GM12878 (cell line): ENCODE measurements at regions not wholly inside any gene's neighbourhood (a gene's known extent, or its start where the extent isn't known, plus 50 kb on each side); places are given as distances from the start of the nearest gene placed in this dataset.

ENCODE experiments used
- BHLHE40 ChIP-seq, 2 experiments: fragments of 450-650 bp in 1 of 2; IDR thresholded peaks; 2 replicates each; pipeline ENCODE4 v1.6.1; 2011 to 2017; ENCODE audit warnings: low read depth in 2 of 2, borderline replicate concordance in 1 of 2, improper control_type of control experiment in 1 of 2, low read length in 1 of 2, mild to moderate bottlenecking in 1 of 2
- EP300 ChIP-seq, 2 experiments: fragments of 150-350 bp in 1 of 2; IDR thresholded peaks; 2 replicates each; pipeline ENCODE4 v1.6.1; 2011 to 2012; ENCODE audit warnings: low read depth in 2 of 2, low read length in 2 of 2, borderline replicate concordance in 1 of 2, improper control_type of control experiment in 1 of 2, inconsistent platforms in 1 of 2; ENCODE audit not compliant: control insufficient read depth in 1 of 2
- FOXM1 ChIP-seq: IDR thresholded peaks from 2 replicates; pipeline ENCODE4 v1.6.1; 2012; ENCODE audit warnings: low read depth, mild to moderate bottlenecking, inconsistent platforms, low read length, moderate library complexity
- JUNB ChIP-seq: IDR thresholded peaks from 2 replicates; pipeline ENCODE4 v1.6.1; 2016; ENCODE audit warnings: antibody characterized with exemption, mild to moderate bottlenecking
- KDM1A ChIP-seq: fragments of 200-600 bp; sonication (generic); IDR thresholded peaks from 2 replicates; pipeline ENCODE4 v1.6.1; 2016; ENCODE audit warnings: borderline replicate concordance
- NFYB ChIP-seq: IDR thresholded peaks from 2 replicates; pipeline ENCODE4 v1.6.1; 2011; ENCODE audit warnings: low read depth, mild to moderate bottlenecking, low read length, improper control_type of control experiment, moderate library complexity; ENCODE audit not compliant: insufficient read depth
- POLR2A ChIP-seq: IDR thresholded peaks from 2 replicates; pipeline ENCODE4 v1.6.1; 2011; ENCODE audit warnings: low read depth, mild to moderate bottlenecking, low read length
- SIN3A ChIP-seq: IDR thresholded peaks from 2 replicates; pipeline ENCODE4 v1.6.1; 2012; ENCODE audit warnings: low read depth, low read length, improper control_type of control experiment
- ZNF274 ChIP-seq: IDR thresholded peaks from one replicate; pipeline ENCODE4 v1.8.0; 2011; ENCODE audit not compliant: insufficient read length, insufficient read depth
- TF ChIP-seq, protein P1 (sequence below), 3 experiments: IDR thresholded peaks in 2 of 3; conservative IDR thresholded peaks in 1 of 3; 2 replicates each; pipeline ENCODE4 v1.5.1; 2011; ENCODE audit warnings: low read depth in 3 of 3, low read length in 3 of 3, mild to moderate bottlenecking in 3 of 3, control low read depth in 2 of 3, moderate library complexity in 2 of 3, inconsistent platforms in 1 of 3, mixed read lengths in 1 of 3; ENCODE audit not compliant: control insufficient read depth in 2 of 3, insufficient read depth in 1 of 3; ENCODE audit errors: extremely low read depth in 1 of 3
- TF ChIP-seq, protein P2 (sequence below): IDR thresholded peaks from 2 replicates; pipeline ENCODE4 v1.6.1; 2012; ENCODE audit warnings: low read depth, low read length, improper control_type of control experiment
- TF ChIP-seq, protein P3 (sequence below): fragments of 450-650 bp; IDR thresholded peaks from 2 replicates; pipeline ENCODE4 v1.6.1; 2017; ENCODE audit warnings: mild to moderate bottlenecking
- TF ChIP-seq, protein P4 (sequence below): IDR thresholded peaks from 2 replicates; pipeline ENCODE4 v1.6.1; 2012; ENCODE audit warnings: low read length, inconsistent platforms

DNA sequence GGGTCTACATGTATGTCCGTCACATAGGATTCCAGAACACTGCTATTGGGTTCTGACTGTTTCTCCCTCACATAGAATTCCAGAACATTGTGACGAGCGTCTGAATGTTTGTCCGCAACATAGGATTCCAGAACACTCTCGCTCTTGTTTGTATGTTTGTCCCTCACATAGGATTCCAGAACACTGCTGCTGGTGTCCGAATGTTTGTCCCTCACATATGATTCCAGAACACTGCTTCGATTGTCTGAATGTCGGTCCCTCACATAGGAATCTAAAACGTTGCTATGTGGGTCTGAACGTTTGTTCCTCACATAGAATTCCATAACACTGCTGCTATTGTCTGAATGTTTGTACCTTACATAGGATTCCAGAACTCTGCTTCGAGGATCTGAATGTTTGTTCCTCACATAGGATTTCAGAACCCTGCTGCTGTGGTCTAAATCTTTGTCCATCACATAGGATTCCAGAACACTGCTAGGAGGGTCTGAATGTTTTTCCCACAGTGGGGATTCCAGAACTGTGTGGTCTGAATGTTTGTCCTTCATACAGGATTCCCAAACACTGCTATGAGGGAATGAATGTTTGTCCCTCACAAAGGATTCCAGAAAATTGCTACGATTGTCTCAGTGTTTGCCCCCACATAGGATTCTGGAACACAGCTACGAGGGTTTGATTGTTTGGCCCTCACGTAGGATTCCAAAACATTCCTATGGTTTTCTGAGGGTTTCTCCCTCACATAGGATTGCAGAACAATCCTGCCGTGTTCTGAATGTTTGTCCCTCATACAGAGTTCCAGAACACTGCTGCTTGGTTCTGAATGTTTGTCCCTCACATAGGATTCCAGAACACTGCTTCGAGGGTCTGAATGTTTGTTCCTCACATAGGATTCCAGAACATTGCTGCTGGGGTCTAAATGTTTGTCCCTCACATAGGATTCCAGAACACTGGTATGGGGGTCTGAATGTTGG is 220.5 kb downstream of the FOXD4L6 start:
- no peak for TF ChIP-seq JUNB
- TF ChIP-seq BHLHE40 (IDR thresholded peaks at IDR 0.05; ENCODE audit: borderline replicate concordance in 1 of 2, low read depth in 2 of 2, low read length in 1 of 2), result no peak
- no peak for TF ChIP-seq EP300 (IDR thresholded peaks at IDR 0.05; ENCODE audit: borderline replicate concordance in 1 of 2, control insufficient read depth in 1 of 2, low read depth in 2 of 2, low read length in 2 of 2)
- no peak for TF ChIP-seq KDM1A
- TF ChIP-seq, protein P1, sequence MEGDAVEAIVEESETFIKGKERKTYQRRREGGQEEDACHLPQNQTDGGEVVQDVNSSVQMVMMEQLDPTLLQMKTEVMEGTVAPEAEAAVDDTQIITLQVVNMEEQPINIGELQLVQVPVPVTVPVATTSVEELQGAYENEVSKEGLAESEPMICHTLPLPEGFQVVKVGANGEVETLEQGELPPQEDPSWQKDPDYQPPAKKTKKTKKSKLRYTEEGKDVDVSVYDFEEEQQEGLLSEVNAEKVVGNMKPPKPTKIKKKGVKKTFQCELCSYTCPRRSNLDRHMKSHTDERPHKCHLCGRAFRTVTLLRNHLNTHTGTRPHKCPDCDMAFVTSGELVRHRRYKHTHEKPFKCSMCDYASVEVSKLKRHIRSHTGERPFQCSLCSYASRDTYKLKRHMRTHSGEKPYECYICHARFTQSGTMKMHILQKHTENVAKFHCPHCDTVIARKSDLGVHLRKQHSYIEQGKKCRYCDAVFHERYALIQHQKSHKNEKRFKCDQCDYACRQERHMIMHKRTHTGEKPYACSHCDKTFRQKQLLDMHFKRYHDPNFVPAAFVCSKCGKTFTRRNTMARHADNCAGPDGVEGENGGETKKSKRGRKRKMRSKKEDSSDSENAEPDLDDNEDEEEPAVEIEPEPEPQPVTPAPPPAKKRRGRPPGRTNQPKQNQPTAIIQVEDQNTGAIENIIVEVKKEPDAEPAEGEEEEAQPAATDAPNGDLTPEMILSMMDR (IDR thresholded peaks at IDR 0.05 in 2 of 3, conservative IDR thresholded peaks at IDR 0.05 in 1 of 3; ENCODE audit: control insufficient read depth in 2 of 3, extremely low read depth in 1 of 3, insufficient read depth in 1 of 3, low read depth in 3 of 3, low read length in 3 of 3), result no peak
- TF ChIP-seq FOXM1, result no peak
- TF ChIP-seq, protein P2, sequence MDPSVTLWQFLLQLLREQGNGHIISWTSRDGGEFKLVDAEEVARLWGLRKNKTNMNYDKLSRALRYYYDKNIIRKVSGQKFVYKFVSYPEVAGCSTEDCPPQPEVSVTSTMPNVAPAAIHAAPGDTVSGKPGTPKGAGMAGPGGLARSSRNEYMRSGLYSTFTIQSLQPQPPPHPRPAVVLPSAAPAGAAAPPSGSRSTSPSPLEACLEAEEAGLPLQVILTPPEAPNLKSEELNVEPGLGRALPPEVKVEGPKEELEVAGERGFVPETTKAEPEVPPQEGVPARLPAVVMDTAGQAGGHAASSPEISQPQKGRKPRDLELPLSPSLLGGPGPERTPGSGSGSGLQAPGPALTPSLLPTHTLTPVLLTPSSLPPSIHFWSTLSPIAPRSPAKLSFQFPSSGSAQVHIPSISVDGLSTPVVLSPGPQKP, result no peak
- TF ChIP-seq NFYB, result no peak
- TF ChIP-seq POLR2A, result no peak
- TF ChIP-seq, protein P3, sequence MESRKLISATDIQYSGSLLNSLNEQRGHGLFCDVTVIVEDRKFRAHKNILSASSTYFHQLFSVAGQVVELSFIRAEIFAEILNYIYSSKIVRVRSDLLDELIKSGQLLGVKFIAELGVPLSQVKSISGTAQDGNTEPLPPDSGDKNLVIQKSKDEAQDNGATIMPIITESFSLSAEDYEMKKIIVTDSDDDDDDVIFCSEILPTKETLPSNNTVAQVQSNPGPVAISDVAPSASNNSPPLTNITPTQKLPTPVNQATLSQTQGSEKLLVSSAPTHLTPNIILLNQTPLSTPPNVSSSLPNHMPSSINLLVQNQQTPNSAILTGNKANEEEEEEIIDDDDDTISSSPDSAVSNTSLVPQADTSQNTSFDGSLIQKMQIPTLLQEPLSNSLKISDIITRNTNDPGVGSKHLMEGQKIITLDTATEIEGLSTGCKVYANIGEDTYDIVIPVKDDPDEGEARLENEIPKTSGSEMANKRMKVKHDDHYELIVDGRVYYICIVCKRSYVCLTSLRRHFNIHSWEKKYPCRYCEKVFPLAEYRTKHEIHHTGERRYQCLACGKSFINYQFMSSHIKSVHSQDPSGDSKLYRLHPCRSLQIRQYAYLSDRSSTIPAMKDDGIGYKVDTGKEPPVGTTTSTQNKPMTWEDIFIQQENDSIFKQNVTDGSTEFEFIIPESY, result no peak
- no peak for TF ChIP-seq ZNF274
- no peak for TF ChIP-seq SIN3A
- TF ChIP-seq, protein P4, sequence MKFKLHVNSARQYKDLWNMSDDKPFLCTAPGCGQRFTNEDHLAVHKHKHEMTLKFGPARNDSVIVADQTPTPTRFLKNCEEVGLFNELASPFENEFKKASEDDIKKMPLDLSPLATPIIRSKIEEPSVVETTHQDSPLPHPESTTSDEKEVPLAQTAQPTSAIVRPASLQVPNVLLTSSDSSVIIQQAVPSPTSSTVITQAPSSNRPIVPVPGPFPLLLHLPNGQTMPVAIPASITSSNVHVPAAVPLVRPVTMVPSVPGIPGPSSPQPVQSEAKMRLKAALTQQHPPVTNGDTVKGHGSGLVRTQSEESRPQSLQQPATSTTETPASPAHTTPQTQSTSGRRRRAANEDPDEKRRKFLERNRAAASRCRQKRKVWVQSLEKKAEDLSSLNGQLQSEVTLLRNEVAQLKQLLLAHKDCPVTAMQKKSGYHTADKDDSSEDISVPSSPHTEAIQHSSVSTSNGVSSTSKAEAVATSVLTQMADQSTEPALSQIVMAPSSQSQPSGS, result no peak
